ENCODE measurements at regions not wholly inside any gene's neighbourhood (a gene's known extent, or its start where the extent isn't known, plus 50 kb on each side); places are given as distances from the start of the nearest gene placed in this dataset.

DNA sequence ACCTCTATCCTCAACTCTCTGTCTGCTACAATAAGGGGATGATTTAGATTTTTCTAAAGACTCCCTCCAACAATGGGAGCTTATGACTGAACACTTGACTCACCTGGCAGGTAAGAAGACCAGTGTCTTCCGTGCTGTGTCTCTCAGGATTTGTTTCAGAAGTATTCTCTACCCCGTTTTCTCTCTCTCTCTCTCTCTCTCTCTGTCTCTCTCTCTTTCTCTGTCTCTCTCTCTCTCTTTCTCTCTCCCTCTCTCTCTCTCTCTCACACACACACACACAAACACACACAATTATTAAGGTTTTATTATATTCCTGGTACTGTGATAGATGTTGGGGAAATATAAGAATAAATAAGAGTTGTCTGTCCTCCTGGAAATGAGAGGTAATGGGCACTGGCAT is 263.9 kb downstream of the TOX3 start:
- intact Hi-C loops (cut with micrococcal nuclease): no loop called here
- ATAC-seq (no peak), DNase-seq (ENCODE audit: low read depth, low spot score) (no peak)
- no peaks in the 10 kb centered on the region for H3K4me1 ChIP-seq (ENCODE audit: control insufficient read depth in 1 of 2, insufficient read depth in 2 of 2, low read length in 2 of 2)
- no peak overlapping the region for H3K9ac ChIP-seq (ENCODE audit: low read length)
- H3K27ac ChIP-seq (ENCODE audit: low read depth, low read length): no peak overlapping the region
- H3K4me2 ChIP-seq (ENCODE audit: low read length): no peak overlapping the region
- ChIA-PET RAD21 (ENCODE audit: low non-redundant PET in 1 of 2, low total read pairs in 2 of 2, uncharacterized antibody in 2 of 2, unreplicated experiment in 2 of 2) (no interaction called here), CTCF (no interaction called here), POLR2A (no interaction called here)
- no peaks in the 10 kb centered on the region for H4K20me1 ChIP-seq (ENCODE audit: insufficient read depth)
- no peaks in the 10 kb centered on the region for H3K79me2 ChIP-seq (ENCODE audit: insufficient read depth, low read length)
- H3K9me3 ChIP-seq (ENCODE audit: control insufficient read depth in 1 of 2, insufficient read depth in 1 of 2, low read depth in 1 of 2, low read length in 2 of 2): peaks cover 7 to 15% of the 10 kb centered on the region in 2 experiments; a peak in 2 of 4 replicates
- no peaks in the 10 kb centered on the region for H3K9me2 ChIP-seq (ENCODE audit: insufficient read depth)
- H3K27me3 ChIP-seq (ENCODE audit: insufficient read depth, low read length): no peaks in the 10 kb centered on the region
- BruUV-seq (replicated peaks): no TSS peak
- no peak overlapping the region for H2AFZ ChIP-seq (ENCODE audit: low read depth, low read length, poor library complexity, severe bottlenecking)
- no peak overlapping the region for H3K4me3 ChIP-seq (replicated peaks in 1 of 2; ENCODE audit: low read depth in 1 of 2, low read length in 2 of 2)
- TF ChIP-seq SP1 (IDR thresholded peaks at IDR 0.05; ENCODE audit: low read depth) (no peak), EZH2phosphoT487 (IDR thresholded peaks at IDR 0.05; ENCODE audit: borderline replicate concordance) (no peak), CBX3 (IDR thresholded peaks at IDR 0.05; ENCODE audit: low read depth) (no peak), POLR2AphosphoS5 (IDR thresholded peaks at IDR 0.05; ENCODE audit: low read depth, low read length) (no peak), RAD21 (IDR thresholded peaks at IDR 0.05; ENCODE audit: low read depth) (no peak), CEBPB (IDR thresholded peaks at IDR 0.05; ENCODE audit: low read depth) (no peak)
- TF ChIP-seq, protein P1, sequence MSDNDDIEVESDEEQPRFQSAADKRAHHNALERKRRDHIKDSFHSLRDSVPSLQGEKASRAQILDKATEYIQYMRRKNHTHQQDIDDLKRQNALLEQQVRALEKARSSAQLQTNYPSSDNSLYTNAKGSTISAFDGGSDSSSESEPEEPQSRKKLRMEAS (IDR thresholded peaks at IDR 0.05): no peak
- H3K36me3 ChIP-seq (ENCODE audit: control insufficient read depth in 1 of 2, insufficient read depth in 2 of 2, low read length in 2 of 2): no peaks in the 10 kb centered on the region

DNA sequence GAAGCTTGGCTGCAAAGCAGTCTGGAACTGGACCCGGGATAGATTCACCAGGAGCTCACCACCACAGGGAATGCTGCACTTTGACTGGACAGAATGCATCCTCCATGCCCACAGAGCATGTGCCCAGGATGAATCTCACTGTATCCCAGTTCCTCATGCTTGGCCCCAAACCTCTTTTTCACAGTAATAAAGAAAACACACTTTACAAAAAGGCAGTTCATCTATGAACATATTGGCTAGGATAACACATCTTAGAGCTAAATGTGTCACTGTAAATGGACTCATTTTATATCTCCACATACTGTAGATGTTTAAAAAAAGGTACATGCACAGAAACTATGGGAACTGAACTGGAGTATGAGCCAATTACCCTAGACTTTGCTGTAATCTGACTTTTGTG is 266.9 kb downstream of the TOX3 start:
- BruUV-seq (replicated peaks): no TSS peak
- no peak for TF ChIP-seq ZNF274 (IDR thresholded peaks at IDR 0.05; ENCODE audit: low read depth, low read length)
- TF ChIP-seq SP1 (IDR thresholded peaks at IDR 0.05; ENCODE audit: low read depth): no peak
- TF ChIP-seq EZH2 (IDR thresholded peaks at IDR 0.05): no peak
- TF ChIP-seq, protein P2, sequence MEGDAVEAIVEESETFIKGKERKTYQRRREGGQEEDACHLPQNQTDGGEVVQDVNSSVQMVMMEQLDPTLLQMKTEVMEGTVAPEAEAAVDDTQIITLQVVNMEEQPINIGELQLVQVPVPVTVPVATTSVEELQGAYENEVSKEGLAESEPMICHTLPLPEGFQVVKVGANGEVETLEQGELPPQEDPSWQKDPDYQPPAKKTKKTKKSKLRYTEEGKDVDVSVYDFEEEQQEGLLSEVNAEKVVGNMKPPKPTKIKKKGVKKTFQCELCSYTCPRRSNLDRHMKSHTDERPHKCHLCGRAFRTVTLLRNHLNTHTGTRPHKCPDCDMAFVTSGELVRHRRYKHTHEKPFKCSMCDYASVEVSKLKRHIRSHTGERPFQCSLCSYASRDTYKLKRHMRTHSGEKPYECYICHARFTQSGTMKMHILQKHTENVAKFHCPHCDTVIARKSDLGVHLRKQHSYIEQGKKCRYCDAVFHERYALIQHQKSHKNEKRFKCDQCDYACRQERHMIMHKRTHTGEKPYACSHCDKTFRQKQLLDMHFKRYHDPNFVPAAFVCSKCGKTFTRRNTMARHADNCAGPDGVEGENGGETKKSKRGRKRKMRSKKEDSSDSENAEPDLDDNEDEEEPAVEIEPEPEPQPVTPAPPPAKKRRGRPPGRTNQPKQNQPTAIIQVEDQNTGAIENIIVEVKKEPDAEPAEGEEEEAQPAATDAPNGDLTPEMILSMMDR (IDR thresholded peaks at IDR 0.05 in 2 of 3, conservative IDR thresholded peaks at IDR 0.05 in 1 of 3; ENCODE audit: borderline replicate concordance in 1 of 3, insufficient read depth in 1 of 3, low read depth in 2 of 3, low read length in 2 of 3): no peak
- TF ChIP-seq CBX3 (IDR thresholded peaks at IDR 0.05; ENCODE audit: low read depth): no peak
- TF ChIP-seq YY1 (IDR thresholded peaks at IDR 0.05; ENCODE audit: extremely low read depth, insufficient replicate concordance, low read depth, low read length): no peak
- TF ChIP-seq SIN3A (IDR thresholded peaks at IDR 0.05; ENCODE audit: low read depth): no peak
- TF ChIP-seq RAD21 (IDR thresholded peaks at IDR 0.05; ENCODE audit: low read depth): no peak
- TF ChIP-seq EZH2phosphoT487 (IDR thresholded peaks at IDR 0.05; ENCODE audit: borderline replicate concordance): no peak
- TF ChIP-seq, protein P1 (IDR thresholded peaks at IDR 0.05): no peak
- TF ChIP-seq TCF7L2 (IDR thresholded peaks at IDR 0.05; ENCODE audit: borderline replicate concordance, extremely low read depth, insufficient read depth, insufficient read length): no peak
- TF ChIP-seq ZFX (IDR thresholded peaks at IDR 0.05): no peak
- no peak for TF ChIP-seq EGR1 (IDR thresholded peaks at IDR 0.05; ENCODE audit: low read depth)
- no peak for TF ChIP-seq CEBPB (IDR thresholded peaks at IDR 0.05; ENCODE audit: low read depth)

More for the DNA sequence above, 266.9 kb downstream of the TOX3 start:
- H3K9me2 ChIP-seq (ENCODE audit: insufficient read depth): no peaks in the 10 kb centered on the region
- H3K9ac ChIP-seq (ENCODE audit: low read length): no peak overlapping the region
- H3K27ac ChIP-seq (ENCODE audit: low read depth, low read length): no peak overlapping the region
- POLR2A ChIA-PET: no interaction called here
- H3K4me3 ChIP-seq (replicated peaks in 1 of 2; ENCODE audit: low read depth in 1 of 2, low read length in 2 of 2): no peak overlapping the region
- RAD21 ChIA-PET (ENCODE audit: low non-redundant PET in 1 of 2, low total read pairs in 2 of 2, uncharacterized antibody in 2 of 2, unreplicated experiment in 2 of 2): no interaction called here
- H3K79me2 ChIP-seq (ENCODE audit: insufficient read depth, low read length): no peaks in the 10 kb centered on the region
- no peaks in the 10 kb centered on the region for H4K20me1 ChIP-seq (ENCODE audit: insufficient read depth)
- no peaks in the 10 kb centered on the region for H3K36me3 ChIP-seq (ENCODE audit: control insufficient read depth in 1 of 2, insufficient read depth in 2 of 2, low read length in 2 of 2)
- H3K27me3 ChIP-seq (ENCODE audit: insufficient read depth, low read length): no peaks in the 10 kb centered on the region
- peaks cover 4 to 7% of the 10 kb centered on the region in 2 experiments; a peak in 2 of 4 replicates for H3K9me3 ChIP-seq (ENCODE audit: control insufficient read depth in 1 of 2, insufficient read depth in 1 of 2, low read depth in 1 of 2, low read length in 2 of 2)
- intact Hi-C loops (cut with micrococcal nuclease): no loop called here
- ATAC-seq (no peak), DNase-seq (ENCODE audit: low read depth, low spot score) (no peak)
- no peak overlapping the region for H2AFZ ChIP-seq (ENCODE audit: low read depth, low read length, poor library complexity, severe bottlenecking)
- no peak overlapping the region for H3K4me2 ChIP-seq (ENCODE audit: low read length)
- no peaks in the 10 kb centered on the region for H3K4me1 ChIP-seq (ENCODE audit: control insufficient read depth in 1 of 2, insufficient read depth in 2 of 2, low read length in 2 of 2)
- CTCF ChIA-PET: no interaction called here
